HepG2 (cell line): ENCODE measurements at regions not wholly inside any gene's neighbourhood (a gene's known extent, or its start where the extent isn't known, plus 50 kb on each side); places are given as distances from the start of the nearest gene placed in this dataset.
A peak's percentile ranks its signal among the peaks of the same experiment; 100 is the strongest.

Experiments used
- ARHGAP35 ChIP-seq: sonication (generic); formaldehyde crosslinking; IDR thresholded peaks from 2 replicates; pipeline ENCODE4 v1.9.0; 2022; ENCODE audit warnings: mild to moderate bottlenecking, inconsistent platforms, moderate library complexity, missing genetic modification reagents, borderline replicate concordance
- ARNTL ChIP-seq: sonication (generic); formaldehyde crosslinking; IDR thresholded peaks from 2 replicates; pipeline ENCODE4 v1.4.0; 2020; ENCODE audit warnings: mild to moderate bottlenecking, missing genetic modification reagents
- CBX1 ChIP-seq: IDR thresholded peaks from one replicate; pipeline ENCODE4 v1.6.1; 2016; ENCODE audit warnings: antibody characterized with exemption, low read depth
- CBX2 ChIP-seq, 2 experiments: fragments of 200-600 bp in 1 of 2; sonication (generic); formaldehyde crosslinking in 1 of 2; IDR thresholded peaks; 2 replicates each; pipeline versions ENCODE4 v1.7.0 to v1.8.1; 2018 to 2022; ENCODE audit warnings: low read depth in 2 of 2, low read length in 1 of 2, mild to moderate bottlenecking in 1 of 2, missing genetic modification reagents in 1 of 2
- GATAD1 ChIP-seq: IDR thresholded peaks from 2 replicates; pipeline ENCODE4 v1.6.1; 2016; ENCODE audit warnings: missing genetic modification reagents, missing compliant biosample characterization
- HBP1 ChIP-seq: IDR thresholded peaks from 2 replicates; pipeline ENCODE4 v1.6.1; 2016; ENCODE audit warnings: low read depth, control low read depth
- HNF4A ChIP-seq: sonication (generic); formaldehyde crosslinking; IDR thresholded peaks from 2 replicates; pipeline ENCODE4 v1.4.0; 2020; ENCODE audit warnings: missing genetic modification reagents
- HOXD1 ChIP-seq: sonication (generic); formaldehyde crosslinking; IDR thresholded peaks from 2 replicates; pipeline ENCODE4 v1.5.0; 2020; ENCODE audit warnings: missing genetic modification reagents
- KDM1A ChIP-seq: IDR thresholded peaks from 2 replicates; pipeline ENCODE4 v1.6.1; 2016; ENCODE audit warnings: missing compliant biosample characterization
- NFRKB ChIP-seq: fragments of 450-650 bp; IDR thresholded peaks from 2 replicates; pipeline ENCODE4 v1.6.1; 2017
- NR1H2 ChIP-seq: sonication (generic); formaldehyde crosslinking; IDR thresholded peaks from 2 replicates; pipeline ENCODE4 v1.8.1; 2022; ENCODE audit warnings: low read depth, missing genetic modification reagents, borderline replicate concordance
- PHB2 ChIP-seq: fragments of 450-650 bp; IDR thresholded peaks from 2 replicates; pipeline ENCODE4 v1.6.1; 2018; ENCODE audit not compliant: partially characterized antibody
- SMARCE1 ChIP-seq: fragments of 450-650 bp; IDR thresholded peaks from 2 replicates; pipeline ENCODE4 v1.6.1; 2017; ENCODE audit warnings: borderline replicate concordance
- SRSF4 ChIP-seq: fragments of 200-400 bp; formaldehyde crosslinking; IDR thresholded peaks from one replicate; pipeline ENCODE4 v1.6.1; 2018; ENCODE audit warnings: mild to moderate bottlenecking, low read depth, low read length, moderate library complexity; ENCODE audit not compliant: poor library complexity, severe bottlenecking
- THAP8 ChIP-seq: sonication (generic); formaldehyde crosslinking; IDR thresholded peaks from 2 replicates; pipeline ENCODE4 v1.5.1; 2020; ENCODE audit warnings: missing genetic modification reagents, mild to moderate bottlenecking, borderline replicate concordance
- ZNF274 ChIP-seq: sonication (generic); formaldehyde crosslinking; IDR thresholded peaks from 2 replicates; pipeline ENCODE4 v1.5.1; 2020; ENCODE audit warnings: mild to moderate bottlenecking, missing genetic modification reagents
- ZNF343 ChIP-seq: sonication (generic); formaldehyde crosslinking; IDR thresholded peaks from 2 replicates; pipeline ENCODE4 v1.4.0; 2020; ENCODE audit warnings: mild to moderate bottlenecking, missing genetic modification reagents
- ZNF550 ChIP-seq: sonication (generic); formaldehyde crosslinking; IDR thresholded peaks from 2 replicates; pipeline ENCODE4 v1.4.0; 2020; ENCODE audit warnings: mild to moderate bottlenecking, missing genetic modification reagents, borderline replicate concordance
- ZNF567 ChIP-seq: sonication (generic); formaldehyde crosslinking; IDR thresholded peaks from 2 replicates; pipeline ENCODE4 v1.8.1; 2023; ENCODE audit warnings: mild to moderate bottlenecking, missing genetic modification reagents, borderline replicate concordance
- ZNF619 ChIP-seq: sonication (generic); formaldehyde crosslinking; IDR thresholded peaks from 2 replicates; pipeline ENCODE4 v1.4.0; 2020; ENCODE audit warnings: mild to moderate bottlenecking, missing genetic modification reagents
- ZNF639 ChIP-seq: conservative IDR thresholded peaks from 2 replicates; pipeline ENCODE4 v1.6.1; 2018; ENCODE audit warnings: missing genetic modification reagents
- ZNF709 ChIP-seq: sonication (generic); formaldehyde crosslinking; IDR thresholded peaks from 2 replicates; pipeline ENCODE4 v1.5.0; 2020; ENCODE audit warnings: mild to moderate bottlenecking, missing genetic modification reagents
- ZNF761 ChIP-seq: sonication (generic); formaldehyde crosslinking; conservative IDR thresholded peaks from 2 replicates; pipeline ENCODE4 v1.4.0; 2020; ENCODE audit warnings: mild to moderate bottlenecking, missing genetic modification reagents
- ZNF773 ChIP-seq: sonication (generic); formaldehyde crosslinking; IDR thresholded peaks from 2 replicates; pipeline ENCODE4 v1.4.0; 2020; ENCODE audit warnings: missing genetic modification reagents, borderline replicate concordance
- ZNF790 ChIP-seq: sonication (generic); formaldehyde crosslinking; IDR thresholded peaks from 2 replicates; pipeline ENCODE4 v1.8.0; 2022; ENCODE audit warnings: missing genetic modification reagents, mild to moderate bottlenecking, borderline replicate concordance
- ZNF800 ChIP-seq: sonication (generic); formaldehyde crosslinking; IDR thresholded peaks from 2 replicates; pipeline ENCODE4 v1.4.0; 2020; ENCODE audit warnings: missing genetic modification reagents
- ZSCAN22 ChIP-seq: sonication (generic); formaldehyde crosslinking; IDR thresholded peaks from 2 replicates; pipeline ENCODE4 v1.4.0; 2020; ENCODE audit warnings: mild to moderate bottlenecking, missing genetic modification reagents

GRCh38 chr12:46523863-46524770 is 151.5 kb upstream of the SLC38A2 start (continued):
- TF ChIP-seq CBX2 (IDR thresholded peaks at IDR 0.05; ENCODE audit: low read depth, low read length), result no peak
- TF ChIP-seq CBX2 (CRISPR knock-in tag; IDR thresholded peaks at IDR 0.05; ENCODE audit: low read depth), result no peak
- TF ChIP-seq ZSCAN22 (CRISPR knock-in tag), result no peak
- no peak for TF ChIP-seq SRSF4
- TF ChIP-seq ZNF709, result no peak
- 0 out of 2 replicates have a peak, but pooled peaks have one; percentile 25 for TF ChIP-seq ZNF567
- no peak for TF ChIP-seq PHB2
- no peak for TF ChIP-seq KDM1A
- no peak for TF ChIP-seq ARNTL (CRISPR knock-in tag)
- peak; percentile 12; the same call in 1 of the 2 replicates for TF ChIP-seq GATAD1
- no peak for TF ChIP-seq ZNF550 (CRISPR knock-in tag)
- TF ChIP-seq HNF4A (CRISPR knock-in tag), result peak; percentile 41
- TF ChIP-seq ZNF343 (CRISPR knock-in tag), result no peak
- no peak for TF ChIP-seq ZNF790 (CRISPR knock-in tag)
- TF ChIP-seq NR1H2 (CRISPR knock-in tag), result no peak
- no peak for TF ChIP-seq ZNF761 (CRISPR knock-in tag)
- TF ChIP-seq ZNF773 (CRISPR knock-in tag), result no peak
- no peak for TF ChIP-seq ZNF274
- no peak for TF ChIP-seq ARHGAP35 (CRISPR knock-in tag)
- no peak for TF ChIP-seq THAP8 (CRISPR knock-in tag)
- no peak for TF ChIP-seq SMARCE1
- TF ChIP-seq NFRKB, result no peak
- TF ChIP-seq HBP1 (CRISPR knock-in tag), result no peak
- no peak for TF ChIP-seq ZNF800 (CRISPR knock-in tag)
- TF ChIP-seq ZNF619, result no peak
- no peak for TF ChIP-seq HOXD1 (CRISPR knock-in tag)
- no peak for TF ChIP-seq CBX1
- no peak for TF ChIP-seq ZNF639 (CRISPR knock-in tag)
